GM12865 (cell line): ENCODE measurements at regions not wholly inside any gene's neighbourhood (a gene's known extent, or its start where the extent isn't known, plus 50 kb on each side); places are given as distances from the start of the nearest gene placed in this dataset.

ENCODE experiments used
- DNase-seq: peaks from one replicate; pipeline ENCODE4 v3.0.0; 2010; ENCODE audit warnings: low read depth
- H3K4me3 ChIP-seq: 2 replicates; pipeline ENCODE4 v1.5.1; 2011; ENCODE audit warnings: mild to moderate bottlenecking, low read depth, low read length, control low read depth
- CTCF ChIP-seq: IDR thresholded peaks from 2 replicates; pipeline ENCODE4 v1.5.1; 2011; ENCODE audit warnings: low read length, control low read depth, low read depth, inconsistent platforms; ENCODE audit not compliant: insufficient read depth; ENCODE audit errors: missing control alignments

- H3K4me3 ChIP-seq: no peak overlapping the region
- no peak for DNase-seq
- TF ChIP-seq CTCF: no peak
These were observed 423.7 kb upstream of the MMADHC start for GRCh38 chr2:150011161-150011730.

GRCh38 chr2:150008901-150009300, 421.3 kb upstream of the MMADHC start:
- TF ChIP-seq CTCF: no peak
- DNase-seq: no peak
- no peak overlapping the region for H3K4me3 ChIP-seq

GRCh38 chr2:150007815-150008430, 420.3 kb upstream of the MMADHC start:
- no peak for TF ChIP-seq CTCF
- peak; percentile 30 for DNase-seq
- H3K4me3 ChIP-seq: no peak overlapping the region

- DNase-seq: no peak
- TF ChIP-seq CTCF: no peak
- H3K4me3 ChIP-seq: no peak overlapping the region
These were observed 419.0 kb upstream of the MMADHC start for GRCh38 chr2:150006591-150006990.

- no peak overlapping the region for H3K4me3 ChIP-seq
- no peak for TF ChIP-seq CTCF
- DNase-seq: no peak
These were observed 416.0 kb upstream of the MMADHC start for GRCh38 chr2:150003544-150003943.

GRCh38 chr2:150001788-150002187, 414.2 kb upstream of the MMADHC start:
- no peak for DNase-seq
- TF ChIP-seq CTCF: no peak
- H3K4me3 ChIP-seq: no peak overlapping the region

- no peak overlapping the region for H3K4me3 ChIP-seq
- TF ChIP-seq CTCF: no peak
- no peak for DNase-seq
These were observed 409.3 kb upstream of the MMADHC start for GRCh38 chr2:149996901-149997300.
